ENCODE measurements at regions not wholly inside any gene's neighbourhood (a gene's known extent, or its start where the extent isn't known, plus 50 kb on each side); places are given as distances from the start of the nearest gene placed in this dataset.

DNA sequence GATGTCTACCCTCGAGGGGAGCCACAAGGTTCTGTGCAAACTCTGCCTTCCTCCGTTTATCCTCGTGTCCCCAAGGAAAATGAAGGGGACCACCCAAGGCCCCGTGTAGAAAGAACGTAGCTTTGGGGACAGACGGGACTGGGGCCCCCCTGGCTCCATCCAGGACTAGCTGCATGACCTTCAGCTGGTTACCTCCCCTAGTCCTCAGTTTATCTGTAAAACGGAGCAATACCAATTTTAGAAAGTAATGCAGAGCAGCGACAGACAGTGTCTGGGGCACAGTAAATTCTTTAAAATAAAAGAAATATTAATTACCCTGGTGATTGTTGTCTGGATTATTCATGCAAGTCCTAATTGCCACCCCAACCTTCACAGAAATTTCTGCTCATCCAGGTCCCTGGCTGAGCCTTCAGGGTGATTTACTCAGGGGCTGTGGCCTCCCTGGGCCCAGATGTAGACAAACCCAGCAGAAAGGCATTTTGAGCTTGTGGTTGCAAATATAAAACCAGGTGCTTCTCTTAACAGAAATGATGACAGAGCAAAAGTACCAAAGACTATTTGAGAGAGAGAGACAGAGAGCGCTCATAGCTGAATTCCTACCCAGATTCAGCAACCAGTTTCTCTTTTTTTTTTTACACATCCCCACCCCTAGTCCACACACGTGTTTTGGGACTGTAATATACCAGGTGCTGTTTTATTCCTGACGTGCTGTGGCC lies 155.1 kb upstream of the SMIM23 start:
- DNase-seq = peak; percentile 42

DNA sequence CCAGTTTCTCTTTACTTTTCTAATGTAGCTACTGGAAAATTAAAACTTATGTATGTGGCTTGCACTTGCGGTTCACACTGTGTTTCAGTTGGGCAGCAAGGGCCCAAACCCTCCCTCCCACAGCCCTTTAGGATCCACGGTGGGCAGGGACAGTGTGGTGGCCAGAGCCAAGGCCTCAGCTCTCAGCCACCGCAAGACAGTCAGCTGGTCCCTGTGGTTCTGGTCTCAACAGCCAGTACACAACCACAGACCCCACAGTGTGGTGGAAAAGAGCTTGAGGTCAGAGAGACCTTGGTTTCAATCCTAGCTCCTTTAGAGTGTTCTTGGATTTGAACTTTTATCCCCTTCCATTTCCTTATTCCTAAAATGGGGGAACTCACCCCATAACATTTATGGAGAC lies 153.0 kb upstream of the SMIM23 start:
- no peak for DNase-seq

DNA sequence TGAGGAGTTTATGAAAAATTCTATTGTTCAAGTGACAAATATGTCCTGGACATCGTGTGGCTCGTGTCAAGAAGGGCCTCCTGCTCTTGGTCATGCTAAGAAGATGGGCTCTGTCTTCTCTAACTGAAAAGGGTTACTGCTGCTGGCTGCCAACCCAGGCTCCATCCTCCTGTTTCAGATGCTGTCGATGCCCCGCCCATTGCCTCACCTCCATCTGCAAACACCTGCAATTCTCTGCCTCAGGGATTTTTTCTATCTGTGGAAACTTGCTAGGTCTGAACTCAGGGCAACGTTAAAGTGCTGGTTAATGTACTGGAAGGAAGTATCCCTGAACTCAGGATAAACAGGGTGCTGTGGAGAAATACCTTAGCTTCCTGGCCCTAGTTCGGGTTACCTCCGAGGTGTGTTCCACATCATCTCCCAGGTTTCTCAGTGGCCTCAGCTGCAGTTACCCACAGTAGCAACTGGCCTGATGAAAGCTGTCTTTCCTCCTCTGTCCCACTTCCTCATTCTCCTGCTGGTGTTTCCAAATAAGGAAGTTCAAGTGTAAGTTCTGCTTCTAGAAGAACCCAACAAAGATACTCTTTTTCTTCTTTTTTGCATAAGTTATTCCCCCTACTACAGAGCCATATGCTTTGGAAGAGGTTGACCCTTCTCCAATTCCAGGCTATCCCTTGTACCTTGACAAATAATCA lies 151.7 kb upstream of the SMIM23 start:
- DNase-seq = no peak

- DNase-seq = no peak
Measured at GRCh38 chr5:171634511-171634910, 151.1 kb upstream of the SMIM23 start.

DNA sequence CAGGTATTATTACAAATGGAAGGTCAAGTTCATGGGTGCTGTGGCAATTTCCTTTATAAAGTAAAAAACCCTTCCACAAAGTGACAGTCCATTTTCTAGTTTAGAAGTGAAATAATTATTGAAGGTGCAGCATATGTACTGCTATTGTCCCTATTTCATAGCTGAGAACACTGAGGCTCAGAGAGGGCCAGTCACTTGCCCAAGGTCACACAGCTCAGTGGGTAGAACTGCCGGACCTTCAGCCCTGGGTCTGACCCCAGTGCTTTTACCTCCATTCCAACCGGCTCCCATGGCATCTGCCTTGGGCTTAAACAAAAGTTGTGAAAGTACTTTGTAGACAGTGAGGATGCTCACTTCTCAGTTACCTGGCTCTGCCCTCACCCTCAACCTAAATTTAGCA lies 150.6 kb upstream of the SMIM23 start:
- DNase-seq = no peak

DNA sequence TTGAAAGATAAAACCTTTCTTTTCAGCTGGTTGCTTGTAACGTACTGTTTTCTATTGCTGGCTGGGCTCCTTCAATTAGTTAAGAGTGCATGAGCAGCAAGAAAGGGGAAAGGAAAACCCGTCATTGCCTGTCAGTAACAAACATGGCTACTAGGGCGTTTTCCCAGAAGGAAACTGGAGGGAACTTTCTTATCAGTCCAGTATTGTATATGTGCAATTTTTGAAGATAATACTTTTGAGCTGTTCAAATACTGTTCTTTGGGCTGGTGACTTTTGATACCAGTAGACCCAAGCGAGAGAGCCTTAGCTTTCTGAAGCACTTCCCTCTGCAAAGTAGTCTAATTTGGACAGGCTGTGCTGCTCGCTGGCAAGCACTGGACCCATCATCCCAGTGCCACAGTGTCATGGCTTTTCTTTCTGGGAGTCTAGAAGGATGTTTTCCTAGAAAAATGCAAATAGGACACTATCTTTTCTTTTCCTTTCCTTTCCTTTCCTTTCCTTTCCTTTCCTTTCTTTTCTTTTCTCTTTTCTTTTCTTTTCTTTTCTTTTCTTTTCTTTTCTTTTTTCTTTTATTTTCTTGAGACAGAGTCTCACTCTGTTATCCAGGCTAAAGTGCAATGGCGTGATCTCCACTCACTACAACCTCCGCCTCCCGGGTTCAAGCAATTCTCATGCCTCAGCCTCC lies 149.9 kb upstream of the SMIM23 start:
- no peak for DNase-seq

DNA sequence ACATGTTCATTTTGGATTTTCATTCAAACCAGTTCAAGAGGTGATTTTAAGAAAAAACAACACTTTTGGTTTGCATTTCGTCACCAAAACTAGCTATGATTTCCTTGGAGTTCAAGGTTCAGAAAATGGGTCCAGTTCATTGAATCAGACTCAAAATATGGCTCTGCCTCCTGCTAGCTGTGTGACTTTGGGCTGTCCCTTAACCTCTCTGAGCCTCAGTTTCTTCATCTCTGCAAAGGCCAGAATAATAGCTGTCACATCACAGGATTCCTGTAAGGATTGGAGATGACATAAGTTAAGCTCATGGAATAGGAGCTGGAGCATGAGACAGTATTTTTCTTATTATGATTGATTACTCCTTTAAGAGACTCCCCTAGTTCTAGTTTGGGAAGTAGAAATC lies 147.8 kb upstream of the SMIM23 start:
- no peak for DNase-seq

DNA sequence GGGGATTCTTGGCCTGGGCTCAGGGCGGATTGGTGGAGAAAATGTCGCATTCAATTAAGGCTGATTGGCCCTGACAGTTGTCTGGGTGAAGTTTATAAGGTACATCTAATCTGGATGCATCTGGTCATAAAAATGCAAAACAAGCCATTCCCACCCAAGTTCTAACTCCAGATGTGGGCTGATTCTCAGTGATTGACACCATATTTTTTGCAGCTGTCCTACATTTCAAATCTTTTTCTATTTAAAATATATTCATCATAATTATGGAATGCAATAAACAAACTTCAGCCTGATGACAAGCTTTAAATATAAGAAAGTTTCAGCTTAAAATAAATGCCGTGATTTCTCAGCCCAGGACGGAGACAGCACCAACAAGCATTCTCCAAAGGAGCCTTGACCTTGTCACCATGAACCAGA lies 146.4 kb upstream of the SMIM23 start:
- DNase-seq = no peak

DNA sequence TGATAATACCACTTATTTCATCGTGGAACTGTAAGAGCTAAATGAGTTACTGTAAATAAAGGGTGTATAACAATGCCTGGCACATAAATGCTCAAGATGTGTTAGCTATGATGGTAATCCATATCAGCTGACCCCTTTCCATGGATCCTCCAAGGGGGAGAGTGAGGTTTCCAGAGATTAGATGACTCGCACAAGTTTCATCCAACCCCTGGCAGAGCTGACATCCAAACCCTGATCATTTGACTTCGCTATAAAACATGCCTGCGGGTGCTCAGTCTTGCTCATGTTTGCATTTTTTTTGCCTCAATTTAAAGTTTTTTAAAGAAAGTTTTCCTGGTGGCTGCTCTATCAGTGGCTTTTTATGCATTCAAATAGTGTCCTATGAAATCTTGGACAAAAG lies 145.7 kb upstream of the SMIM23 start:
- no peak for DNase-seq

DNA sequence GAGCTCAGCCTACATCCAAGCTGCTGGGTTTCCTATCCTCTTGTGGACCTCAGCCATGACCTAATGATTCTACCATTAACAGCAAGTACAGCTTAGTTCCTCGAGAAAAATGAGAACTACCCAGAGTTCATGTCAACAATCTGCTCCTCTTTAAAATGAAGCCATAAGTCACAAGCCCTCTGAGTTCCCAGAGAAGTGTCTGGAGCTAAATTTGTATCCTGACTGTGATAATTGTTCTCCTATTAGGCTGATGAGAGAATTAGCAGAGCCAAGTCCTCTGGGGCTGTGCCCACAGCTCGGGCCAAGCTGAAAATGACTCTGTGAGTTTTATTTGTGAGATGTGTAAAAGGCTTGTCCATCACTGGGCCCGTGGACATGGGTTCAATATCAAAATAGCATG lies 145.1 kb upstream of the SMIM23 start:
- DNase-seq = no peak

- DNase-seq = no peak
Measured at GRCh38 chr5:171641891-171642290, 143.7 kb upstream of the SMIM23 start.

DNA sequence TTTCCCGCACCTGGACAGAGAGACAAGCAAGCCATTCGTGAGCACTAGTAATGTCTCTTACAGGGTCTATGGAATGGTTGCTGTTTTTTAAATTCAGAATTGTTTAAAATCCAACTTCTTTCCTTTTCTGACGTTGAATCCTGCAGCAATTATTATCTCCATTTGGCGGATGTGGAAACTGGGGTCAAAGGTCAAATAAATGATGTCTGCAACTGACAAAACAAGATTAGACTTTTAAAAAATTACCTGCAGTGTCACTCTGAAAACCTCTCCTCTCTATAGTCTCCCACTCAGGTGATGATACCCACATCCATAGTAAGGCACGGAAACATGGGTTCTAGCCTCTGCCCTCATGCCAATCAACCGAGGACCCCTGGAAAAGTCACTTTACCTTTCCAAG lies 142.7 kb upstream of the SMIM23 start:
- DNase-seq = no peak

DNA sequence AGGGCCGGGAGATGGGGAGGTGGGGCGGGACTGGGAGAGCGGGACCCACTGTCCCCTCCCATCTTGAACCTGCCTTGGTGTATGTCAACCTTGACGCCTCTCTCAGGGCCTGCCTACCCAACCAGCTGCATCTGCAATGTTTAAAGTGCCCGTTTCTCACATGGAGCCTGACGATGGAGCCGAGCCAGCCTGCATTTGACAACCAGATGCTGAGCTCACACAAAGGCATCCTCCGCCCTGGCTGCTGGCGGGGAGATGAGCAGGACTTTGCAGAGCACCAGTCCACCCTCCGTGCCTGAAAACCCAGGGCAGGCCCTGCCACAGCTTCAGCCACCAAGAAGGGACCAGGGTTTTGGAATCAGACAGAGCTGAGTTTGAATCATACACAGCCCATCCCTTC lies 141.1 kb upstream of the SMIM23 start:
- no peak for DNase-seq

DNA sequence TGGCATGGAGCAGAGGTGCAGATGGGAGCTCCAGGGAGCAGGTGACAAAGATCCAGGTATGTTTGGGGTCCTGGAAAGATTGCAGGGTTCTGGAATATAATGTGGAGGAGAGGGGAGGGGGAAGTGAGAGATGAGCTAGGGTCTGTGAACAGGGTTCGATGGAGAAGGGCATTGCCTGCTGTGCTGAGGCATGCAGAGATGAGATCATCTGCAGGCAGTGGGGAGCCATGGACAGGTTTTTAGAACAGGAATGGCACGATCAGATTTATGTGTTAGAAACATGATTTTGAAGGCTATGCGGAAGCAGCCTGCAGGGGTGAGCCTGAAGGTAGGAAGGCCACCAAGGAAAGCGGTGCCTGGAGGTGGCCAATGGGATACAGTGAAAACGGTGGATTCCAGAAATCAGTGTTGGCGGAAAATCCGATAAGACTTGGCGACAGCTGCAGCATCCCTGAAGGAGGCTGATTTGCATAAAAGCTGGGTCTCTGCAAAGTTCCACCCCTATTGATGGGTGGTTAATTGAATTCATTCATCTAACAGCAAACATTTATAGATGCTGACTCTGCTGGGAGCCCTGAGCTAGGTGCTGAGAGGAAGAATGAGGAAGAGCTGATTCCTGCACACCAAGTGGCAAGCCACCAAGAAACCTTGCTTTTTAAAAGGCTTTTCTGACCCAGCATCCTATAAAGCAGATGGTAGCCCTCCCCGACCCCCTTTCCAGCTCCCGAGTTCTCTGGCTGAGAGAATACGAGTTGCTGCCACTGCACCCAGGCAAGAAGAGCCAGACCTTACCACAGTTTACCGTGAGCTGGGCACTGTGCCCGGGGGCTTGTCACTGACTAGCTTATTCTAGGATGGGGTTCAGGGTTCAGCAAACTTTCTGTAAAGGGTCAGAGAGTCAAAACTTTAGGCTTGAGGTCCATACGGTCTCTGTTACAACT lies 139.2 kb upstream of the SMIM23 start:
- no peak for DNase-seq

DNA sequence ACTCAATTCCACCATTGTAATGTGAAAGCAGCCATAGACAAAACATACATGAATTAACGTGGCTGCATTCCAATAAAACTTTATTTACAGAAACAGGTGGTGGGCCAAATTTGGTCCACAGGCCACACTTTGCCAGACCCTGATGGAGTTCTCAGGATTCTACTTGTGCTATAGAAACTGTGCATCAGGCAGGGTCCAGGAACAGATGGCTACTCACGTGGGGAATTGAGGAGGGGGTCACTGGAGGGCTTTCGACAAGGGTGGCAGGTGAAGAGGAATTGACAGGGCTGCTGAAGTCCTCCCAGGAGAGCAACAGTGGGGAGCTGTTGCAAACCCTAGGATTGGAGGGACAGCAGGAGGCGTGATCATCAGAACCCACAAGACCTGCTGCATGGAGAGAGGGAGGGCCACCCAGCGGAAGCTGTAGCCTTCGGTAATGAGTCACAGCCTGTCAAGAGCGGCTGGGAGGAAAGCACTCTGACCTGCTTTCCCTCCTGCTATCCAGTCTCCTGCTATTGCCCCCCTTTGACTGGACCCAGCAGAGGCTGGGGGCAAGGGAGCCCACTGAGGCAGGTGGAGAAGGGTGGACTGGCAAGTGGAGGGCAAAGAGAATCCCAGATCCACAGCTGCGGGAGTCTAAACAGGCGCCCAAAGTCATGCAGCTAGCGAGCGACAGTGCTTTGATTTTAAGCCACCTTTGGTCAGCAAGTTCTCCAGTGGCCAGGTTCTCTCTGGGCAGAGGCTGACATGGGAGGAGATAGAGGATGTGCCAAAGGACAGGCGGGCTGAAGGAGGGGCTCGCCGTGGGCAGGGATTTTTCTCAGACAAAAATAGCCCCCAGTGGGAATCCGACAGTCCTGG lies 138.3 kb upstream of the SMIM23 start:
- peak; percentile 90 for DNase-seq

GRCh38 chr5:171647904-171648260 lies 137.7 kb upstream of the SMIM23 start:
- DNase-seq = no peak

- DNase-seq = no peak
Measured at GRCh38 chr5:171648279-171649074, 137.1 kb upstream of the SMIM23 start.

- DNase-seq = no peak
Measured at GRCh38 chr5:171649075-171649401, 136.6 kb upstream of the SMIM23 start.

DNA sequence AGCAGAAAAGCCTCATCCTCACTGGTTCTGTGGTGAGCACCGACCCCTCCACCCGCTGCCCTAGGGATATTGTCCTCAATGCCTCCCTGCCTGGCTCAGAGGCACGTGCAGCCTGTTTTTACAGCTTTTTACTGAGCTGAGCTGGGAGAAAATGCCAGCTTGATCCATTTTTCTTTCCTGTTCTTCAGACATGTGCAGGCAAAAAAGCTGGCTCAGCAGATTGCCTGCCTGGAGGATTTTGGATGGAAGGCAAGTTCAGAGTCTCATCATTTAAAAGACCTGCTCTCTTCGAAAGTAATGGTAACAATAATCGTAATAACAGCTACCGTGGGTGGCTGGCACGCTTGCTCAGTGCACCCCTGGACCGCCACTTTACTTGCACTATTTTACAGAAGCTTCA lies 135.0 kb upstream of the SMIM23 start:
- DNase-seq = no peak

- no peak for DNase-seq
Measured at GRCh38 chr5:171651102-171651501, 134.5 kb upstream of the SMIM23 start.

DNA sequence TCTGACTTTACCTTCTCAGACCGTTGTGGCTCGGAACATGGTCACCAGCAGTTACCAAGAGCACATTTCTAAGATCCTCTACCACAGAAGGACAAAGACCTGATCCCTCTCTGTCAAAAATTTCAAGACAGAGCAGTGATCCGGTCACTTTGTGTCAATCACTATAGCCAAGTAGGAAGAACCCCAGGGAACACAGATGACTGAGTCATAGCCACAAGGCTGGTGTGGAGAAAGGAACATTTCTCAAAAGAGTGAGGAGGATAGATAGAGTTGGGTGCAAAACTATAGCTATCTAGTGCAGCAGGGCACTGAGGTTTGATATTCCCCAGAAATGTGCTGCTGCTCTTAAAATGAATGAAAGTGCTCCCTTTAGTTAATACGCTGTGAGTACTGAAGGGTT lies 130.7 kb upstream of the SMIM23 start:
- DNase-seq = no peak
